Left ventricle myocardium inferior (tissue), 1 donor: ENCODE measurements at regions not wholly inside any gene's neighbourhood (a gene's known extent, or its start where the extent isn't known, plus 50 kb on each side); places are given as distances from the start of the nearest gene placed in this dataset.

ENCODE experiments used
- DNase-seq: peaks from one replicate; pipeline ENCODE4 v3.0.0-alpha.2; 2020
- H3K27ac ChIP-seq: fragments of 200-600 bp; replicated peaks from 2 replicates; pipeline ENCODE4 v1.8.0; 2021
- H3K27me3 ChIP-seq: fragments of 200-600 bp; 2 replicates; pipeline ENCODE4 v1.8.0; 2021; ENCODE audit warnings: low read depth
- H3K36me3 ChIP-seq: fragments of 200-600 bp; 2 replicates; pipeline ENCODE4 v1.8.0; 2021
- H3K4me1 ChIP-seq: fragments of 200-600 bp; 2 replicates; pipeline ENCODE4 v1.8.0; 2021
- H3K4me3 ChIP-seq: fragments of 200-600 bp; 2 replicates; pipeline ENCODE4 v1.8.0; 2021; ENCODE audit warnings: mild to moderate bottlenecking, moderate library complexity
- H3K9me3 ChIP-seq: fragments of 200-600 bp; replicated peaks from 2 replicates; pipeline ENCODE4 v1.8.0; 2021
- CTCF ChIP-seq: fragments of 200-600 bp; IDR thresholded peaks from 2 replicates; pipeline ENCODE4 v1.8.0; 2021; ENCODE audit warnings: antibody characterized with exemption, mild to moderate bottlenecking, borderline replicate concordance
- intact Hi-C: fragments of 100-400 bp; cut with micrococcal nuclease; formaldehyde crosslinking; loops from one replicate; pipeline ENCODE4 v1.11.0; 2022
- donor health status: DM: no; HTN: yes; CAD: no; lungs with severe emphysema.

GRCh38 chr11:80379620-80380278, 938.9 kb upstream of the TENM4 start:
- Histone ChIP-seq H3K4me3 (no peak overlapping the region), H3K36me3 (no peaks in the 10 kb centered on the region), H3K27me3 (no peaks in the 10 kb centered on the region), H3K9me3 (no peaks in the 10 kb centered on the region), H3K4me1 (no peaks in the 10 kb centered on the region), H3K27ac (no peak overlapping the region)
- no peak for DNase-seq
- TF ChIP-seq CTCF, result no peak
- intact Hi-C loops, result no loop called here

GRCh38 chr11:80371931-80372330, 931.1 kb upstream of the TENM4 start:
- Histone ChIP-seq H3K9me3 (no peaks in the 10 kb centered on the region), H3K27me3 (peaks cover 3% of the 10 kb centered on the region), H3K36me3 (no peaks in the 10 kb centered on the region), H3K4me3 (no peak overlapping the region), H3K4me1 (no peaks in the 10 kb centered on the region), H3K27ac (no peak overlapping the region)
- DNase-seq, result no peak
- TF ChIP-seq CTCF, result no peak
- intact Hi-C loops, result no loop called here

GRCh38 chr11:80365980-80366379, 925.1 kb upstream of the TENM4 start:
- H3K4me1 ChIP-seq, result no peaks in the 10 kb centered on the region
- no peak for TF ChIP-seq CTCF
- DNase-seq, result no peak
- no peak overlapping the region for H3K27ac ChIP-seq
- no peaks in the 10 kb centered on the region for H3K9me3 ChIP-seq
- intact Hi-C loops, result no loop called here
- H3K36me3 ChIP-seq, result no peaks in the 10 kb centered on the region
- H3K4me3 ChIP-seq, result no peak overlapping the region
- peaks cover 3% of the 10 kb centered on the region for H3K27me3 ChIP-seq

- intact Hi-C loops, result no loop called here
- DNase-seq, result no peak
- Histone ChIP-seq H3K4me3 (no peak overlapping the region), H3K9me3 (no peaks in the 10 kb centered on the region), H3K27me3 (peaks cover 3% of the 10 kb centered on the region), H3K4me1 (no peaks in the 10 kb centered on the region), H3K27ac (no peak overlapping the region), H3K36me3 (no peaks in the 10 kb centered on the region)
- no peak for TF ChIP-seq CTCF
Measured at GRCh38 chr11:80365076-80365725, 924.4 kb upstream of the TENM4 start.

- DNase-seq, result no peak
- Histone ChIP-seq H3K27ac (no peak overlapping the region), H3K4me3 (no peak overlapping the region), H3K27me3 (no peaks in the 10 kb centered on the region), H3K4me1 (no peaks in the 10 kb centered on the region), H3K9me3 (no peaks in the 10 kb centered on the region), H3K36me3 (no peaks in the 10 kb centered on the region)
- no peak for TF ChIP-seq CTCF
- intact Hi-C loops, result no loop called here
Measured at GRCh38 chr11:80362563-80363340, 921.9 kb upstream of the TENM4 start.
